Neural cell (in vitro differentiated cells): ENCODE measurements at regions not wholly inside any gene's neighbourhood (a gene's known extent, or its start where the extent isn't known, plus 50 kb on each side); places are given as distances from the start of the nearest gene placed in this dataset.

Source experiments
- H2AFZ ChIP-seq: fragments of 200-600, 300-800 bp; sonication (generic), shearing (Covaris generic); 2 replicates; pipeline ENCODE4 v1.6.0; 2014; ENCODE audit warnings: low read depth, mild to moderate bottlenecking, antibody characterized with exemption, low read length, moderate library complexity
- H3F3A ChIP-seq: fragments of 200-600 bp; shearing (Covaris generic); 2 replicates; pipeline ENCODE4 v1.6.1; 2016; ENCODE audit warnings: mild to moderate bottlenecking, moderate library complexity, mixed read lengths, antibody characterized with exemption, low read length; ENCODE audit not compliant: insufficient read depth, poor library complexity, severe bottlenecking
- H3K27ac ChIP-seq: fragments of 200-600, 300-800 bp; sonication (generic), shearing (Covaris generic); 2 replicates; pipeline ENCODE4 v1.5.1; 2014; ENCODE audit warnings: mild to moderate bottlenecking, low read length, moderate library complexity
- H3K27me3 ChIP-seq: fragments of 300-800, 200-600 bp; sonication (generic), shearing (Covaris generic); 2 replicates; pipeline ENCODE4 v1.6.0; 2014; ENCODE audit warnings: mild to moderate bottlenecking, low read depth, low read length, moderate library complexity; ENCODE audit not compliant: insufficient read depth
- H3K36me3 ChIP-seq: fragments of 300-800, 200-600 bp; sonication (generic), shearing (Covaris generic); 2 replicates; pipeline ENCODE4 v1.5.1; 2014; ENCODE audit warnings: mild to moderate bottlenecking, antibody characterized with exemption, low read length, moderate library complexity; ENCODE audit not compliant: insufficient read depth
- H3K4me2 ChIP-seq: fragments of 300-800, 200-600 bp; sonication (generic), shearing (Covaris generic); 2 replicates; pipeline ENCODE4 v1.6.0; 2014; ENCODE audit warnings: mild to moderate bottlenecking, low read length
- H3K4me3 ChIP-seq: fragments of 300-800, 200-600 bp; sonication (generic), shearing (Covaris generic); 2 replicates; pipeline ENCODE4 v1.5.1; 2014; ENCODE audit warnings: mild to moderate bottlenecking, low read length, moderate library complexity
- H3K79me2 ChIP-seq: fragments of 200-600 bp; shearing (Covaris generic); replicated peaks from 2 replicates; pipeline ENCODE4 v1.6.0; 2014; ENCODE audit warnings: mild to moderate bottlenecking, low read length, moderate library complexity; ENCODE audit not compliant: insufficient read depth
- H3K9ac ChIP-seq: fragments of 300-800, 200-600 bp; sonication (generic), shearing (Covaris generic); 2 replicates; pipeline ENCODE4 v1.6.1; 2016; ENCODE audit warnings: mild to moderate bottlenecking, low read length, mixed read lengths
- H3K9me2 ChIP-seq: fragments of 200-600 bp; shearing (Covaris generic); 2 replicates; pipeline ENCODE4 v1.6.1; 2016; ENCODE audit warnings: mild to moderate bottlenecking, low read length, mixed read lengths; ENCODE audit not compliant: insufficient read depth
- H3K9me3 ChIP-seq: fragments of 200-600, 300-800 bp; sonication (generic), shearing (Covaris generic); 2 replicates; pipeline ENCODE4 v1.6.1; 2016; ENCODE audit warnings: mild to moderate bottlenecking, mixed run types, low read length, moderate library complexity, mixed read lengths
- H4K20me1 ChIP-seq: fragments of 200-600 bp; shearing (Covaris generic); 2 replicates; pipeline ENCODE4 v1.6.1; 2016; ENCODE audit warnings: mild to moderate bottlenecking, mixed run types; ENCODE audit not compliant: insufficient read depth
- EP300 ChIP-seq: fragments of 450-650 bp; conservative IDR thresholded peaks from 2 replicates; pipeline ENCODE4 v1.6.1; 2014; ENCODE audit warnings: antibody characterized with exemption, mild to moderate bottlenecking, moderate library complexity; ENCODE audit not compliant: poor library complexity, severe bottlenecking
- EZH2 ChIP-seq: fragments of 200-600, 300-800 bp; shearing (Covaris generic), sonication (generic); IDR thresholded peaks from 2 replicates; pipeline ENCODE4 v1.6.1; 2014; ENCODE audit warnings: antibody characterized with exemption, low read length, borderline replicate concordance, mild to moderate bottlenecking; ENCODE audit not compliant: insufficient read depth, poor library complexity, severe bottlenecking
- MXI1 ChIP-seq: fragments of 450-650 bp; conservative IDR thresholded peaks from 2 replicates; pipeline ENCODE4 v1.6.1; 2014; ENCODE audit warnings: antibody characterized with exemption, mild to moderate bottlenecking; ENCODE audit not compliant: poor library complexity, severe bottlenecking
- POLR2AphosphoS5 ChIP-seq: IDR thresholded peaks from 2 replicates; pipeline ENCODE4 v1.6.1; 2012
- RAD21 ChIP-seq: fragments of 450-650 bp; conservative IDR thresholded peaks from 2 replicates; pipeline ENCODE4 v1.6.1; 2014; ENCODE audit warnings: antibody characterized with exemption, mild to moderate bottlenecking, moderate library complexity
- REST ChIP-seq: IDR thresholded peaks from 2 replicates; pipeline ENCODE4 v1.6.1; 2012; ENCODE audit warnings: borderline replicate concordance
- SMC3 ChIP-seq: fragments of 450-650 bp; conservative IDR thresholded peaks from 2 replicates; pipeline ENCODE4 v1.6.1; 2014; ENCODE audit warnings: antibody characterized with exemption, mild to moderate bottlenecking, moderate library complexity; ENCODE audit not compliant: poor library complexity
- TAF1 ChIP-seq: IDR thresholded peaks from 2 replicates; pipeline ENCODE4 v1.6.1; 2012; ENCODE audit warnings: low read depth
- TF ChIP-seq, protein P1 (sequence below): fragments of 450-650 bp; IDR thresholded peaks from 2 replicates; pipeline ENCODE4 v1.5.1; 2014; ENCODE audit warnings: antibody characterized with exemption, mild to moderate bottlenecking, moderate library complexity; ENCODE audit not compliant: poor library complexity, severe bottlenecking

DNA sequence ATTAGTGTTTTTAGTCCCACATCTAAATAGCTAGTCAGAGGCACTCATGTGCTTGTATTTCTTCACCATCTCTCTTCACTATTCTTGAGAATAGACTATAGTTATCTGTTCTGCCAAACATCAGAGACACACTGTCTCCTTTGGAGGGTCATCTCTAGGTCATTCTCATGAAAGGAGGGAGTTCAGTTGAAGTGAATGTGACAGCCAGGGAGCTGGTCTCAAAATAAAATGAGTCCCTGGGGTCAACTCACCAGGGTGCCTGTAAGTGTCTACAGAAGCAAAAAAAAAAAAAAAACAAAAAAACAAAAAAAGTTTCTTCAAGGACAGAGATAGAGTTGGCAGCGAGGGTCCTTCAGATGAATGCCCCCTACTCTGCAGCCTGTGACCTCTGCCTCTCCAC, 171.0 kb downstream of the ID4 start:
- Histone ChIP-seq H3K36me3 (no peaks in the 10 kb centered on the region), H3K9me3 (no peaks in the 10 kb centered on the region), H3K27me3 (no peaks in the 10 kb centered on the region), H2AFZ (no peak overlapping the region), H3K79me2 (no peaks in the 10 kb centered on the region), H3K27ac (no peak overlapping the region), H3K9me2 (no peaks in the 10 kb centered on the region), H3K4me3 (no peak overlapping the region), H3F3A (no peaks in the 10 kb centered on the region), H3K4me2 (no peak overlapping the region), H3K9ac (no peak overlapping the region), H4K20me1 (no peaks in the 10 kb centered on the region)
- TF ChIP-seq MXI1 (no peak), EZH2 (no peak), SMC3 (no peak), POLR2AphosphoS5 (no peak), RAD21 (no peak), REST (no peak), TAF1 (no peak), EP300 (no peak)
- TF ChIP-seq, protein P1, sequence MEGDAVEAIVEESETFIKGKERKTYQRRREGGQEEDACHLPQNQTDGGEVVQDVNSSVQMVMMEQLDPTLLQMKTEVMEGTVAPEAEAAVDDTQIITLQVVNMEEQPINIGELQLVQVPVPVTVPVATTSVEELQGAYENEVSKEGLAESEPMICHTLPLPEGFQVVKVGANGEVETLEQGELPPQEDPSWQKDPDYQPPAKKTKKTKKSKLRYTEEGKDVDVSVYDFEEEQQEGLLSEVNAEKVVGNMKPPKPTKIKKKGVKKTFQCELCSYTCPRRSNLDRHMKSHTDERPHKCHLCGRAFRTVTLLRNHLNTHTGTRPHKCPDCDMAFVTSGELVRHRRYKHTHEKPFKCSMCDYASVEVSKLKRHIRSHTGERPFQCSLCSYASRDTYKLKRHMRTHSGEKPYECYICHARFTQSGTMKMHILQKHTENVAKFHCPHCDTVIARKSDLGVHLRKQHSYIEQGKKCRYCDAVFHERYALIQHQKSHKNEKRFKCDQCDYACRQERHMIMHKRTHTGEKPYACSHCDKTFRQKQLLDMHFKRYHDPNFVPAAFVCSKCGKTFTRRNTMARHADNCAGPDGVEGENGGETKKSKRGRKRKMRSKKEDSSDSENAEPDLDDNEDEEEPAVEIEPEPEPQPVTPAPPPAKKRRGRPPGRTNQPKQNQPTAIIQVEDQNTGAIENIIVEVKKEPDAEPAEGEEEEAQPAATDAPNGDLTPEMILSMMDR = no peak

DNA sequence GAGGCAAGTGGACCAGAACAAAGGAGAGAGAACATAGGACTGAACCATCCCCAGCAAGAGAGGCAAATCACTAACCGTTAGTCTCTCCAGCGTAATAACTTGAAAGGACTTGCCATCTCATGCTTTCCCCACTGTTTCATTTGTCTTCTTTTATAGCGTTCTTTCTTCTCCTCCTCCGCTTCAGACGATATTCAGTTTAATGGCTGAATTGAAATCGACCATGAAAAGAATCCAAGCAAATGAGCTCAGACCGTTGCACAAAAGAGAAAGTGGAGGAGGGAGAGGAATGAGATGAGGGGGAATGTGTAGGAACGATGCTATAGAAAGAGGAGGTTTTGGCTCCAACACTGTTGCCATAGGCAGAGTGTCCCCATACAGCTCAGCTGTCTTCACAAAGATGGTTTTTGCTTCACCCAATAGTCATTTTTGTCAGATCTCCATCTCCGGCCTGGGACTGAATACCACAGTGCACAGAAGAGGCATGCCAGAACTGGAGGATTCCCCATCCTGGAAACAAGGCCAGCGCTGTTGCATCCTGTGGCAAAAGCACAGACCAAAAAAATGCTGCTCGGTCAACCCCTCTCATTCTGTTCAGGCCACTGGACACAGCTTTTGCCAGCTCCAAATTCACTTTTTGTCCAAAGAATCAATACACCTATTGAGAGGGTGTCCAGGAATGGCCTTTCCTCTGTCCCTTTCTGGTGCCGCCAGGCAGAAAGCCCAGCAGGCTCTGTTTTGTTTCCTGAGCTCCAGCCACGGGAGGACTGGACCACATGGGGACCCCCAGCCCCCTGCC, 176.1 kb downstream of the ID4 start:
- Histone ChIP-seq H3K9me2 (no peaks in the 10 kb centered on the region), H3K9ac (no peak overlapping the region), H3F3A (no peaks in the 10 kb centered on the region), H2AFZ (no peak overlapping the region), H3K36me3 (no peaks in the 10 kb centered on the region), H4K20me1 (no peaks in the 10 kb centered on the region), H3K79me2 (no peaks in the 10 kb centered on the region), H3K9me3 (no peaks in the 10 kb centered on the region), H3K27me3 (no peaks in the 10 kb centered on the region), H3K27ac (no peak overlapping the region), H3K4me2 (no peak overlapping the region), H3K4me3 (no peak overlapping the region)
- no peak for TF ChIP-seq POLR2AphosphoS5
- TF ChIP-seq REST = no peak
- no peak for TF ChIP-seq TAF1
- TF ChIP-seq MXI1 = no peak
- TF ChIP-seq SMC3 = no peak
- TF ChIP-seq, protein P1 = no peak
